Testis (tissue), 2 donors: ENCODE measurements at regions not wholly inside any gene's neighbourhood (a gene's known extent, or its start where the extent isn't known, plus 50 kb on each side); places are given as distances from the start of the nearest gene placed in this dataset.

ENCODE experiments used
- DNase-seq: peaks from one replicate; pipeline ENCODE4 v3.0.0-alpha.2; 2019
- H3K27ac ChIP-seq, 2 donors: fragments of 200-600 bp; sonication (generic); one replicate each; pipeline ENCODE4 v1.5.1; 2019
- H3K27me3 ChIP-seq: fragments of 200-600 bp; sonication (generic); one replicate; pipeline ENCODE4 v1.5.1; 2019
- H3K36me3 ChIP-seq: fragments of 200-600 bp; sonication (generic); one replicate; pipeline ENCODE4 v1.5.1; 2017; ENCODE audit warnings: low read depth; ENCODE audit errors: missing control alignments
- H3K4me1 ChIP-seq: fragments of 200-600 bp; sonication (generic); one replicate; pipeline ENCODE4 v1.5.1; 2019
- H3K4me3 ChIP-seq, 2 donors: fragments of 200-600 bp; sonication (generic); one replicate each; pipeline ENCODE4 v1.5.1; 2017 to 2019
- H3K9me3 ChIP-seq: fragments of 200-600 bp; sonication (generic); one replicate; pipeline ENCODE4 v1.5.1; 2017
- POLR2A ChIP-seq: fragments of 450-650 bp; IDR thresholded peaks from one replicate; pipeline ENCODE4 v1.6.1; 2017; ENCODE audit warnings: antibody characterized with exemption, mild to moderate bottlenecking, moderate library complexity
- WGBS, 2 donors: methylation state at CpG; one replicate each; pipeline ENCODE4 v1.1.5; 2018; 5-methylcytosine and 5-hydroxymethylcytosine counted together
- intact Hi-C: fragments of 100-400 bp; cut with DNase I; formaldehyde crosslinking; loops from one replicate; pipeline ENCODE4 v1.15.1; 2023; ENCODE audit warnings: low total_unique reads
- TF ChIP-seq, protein P1 (sequence below), 3 experiments: fragments of 450-650 bp in 2 of 3; fragments of 200-600 bp in 1 of 3; sonication (generic) in 1 of 3; IDR thresholded peaks; one replicate each; pipeline ENCODE4 v1.5.1; 2016 to 2019; ENCODE audit warnings: antibody characterized with exemption in 3 of 3, mild to moderate bottlenecking in 2 of 3, moderate library complexity in 1 of 3

DNA sequence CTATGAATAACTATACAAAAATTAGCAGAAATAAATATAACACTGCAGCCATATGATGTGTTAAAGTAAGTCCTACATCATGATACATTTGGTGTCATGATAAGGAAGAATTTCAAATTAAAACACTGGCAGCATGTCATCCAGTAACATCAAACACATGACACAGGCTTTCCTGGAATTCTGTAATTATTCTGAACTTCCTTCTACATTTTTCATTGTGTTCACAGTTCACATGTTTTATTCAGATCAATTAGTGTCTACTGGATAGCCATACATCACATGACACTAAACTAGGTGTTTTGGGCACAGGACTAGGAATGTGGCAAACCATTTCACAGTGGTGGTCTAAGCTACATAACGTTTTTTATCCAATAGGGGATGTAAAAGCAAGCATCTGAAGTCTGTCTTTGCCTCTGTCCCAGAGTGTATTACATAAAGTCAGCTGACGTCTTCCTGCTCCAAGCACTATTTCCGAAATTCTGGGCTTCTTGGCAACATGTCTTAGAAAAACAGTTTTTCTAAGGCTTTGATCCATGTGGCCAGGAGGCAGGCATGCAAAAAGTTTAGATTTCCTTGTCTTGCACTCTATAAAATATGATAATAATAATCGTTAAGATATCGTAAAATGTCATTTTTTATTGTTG, 707.9 kb downstream of the CENPC start:
- H3K9me3 ChIP-seq = no peaks in the 10 kb centered on the region
- TF ChIP-seq POLR2A = no peak
- TF ChIP-seq, protein P1, sequence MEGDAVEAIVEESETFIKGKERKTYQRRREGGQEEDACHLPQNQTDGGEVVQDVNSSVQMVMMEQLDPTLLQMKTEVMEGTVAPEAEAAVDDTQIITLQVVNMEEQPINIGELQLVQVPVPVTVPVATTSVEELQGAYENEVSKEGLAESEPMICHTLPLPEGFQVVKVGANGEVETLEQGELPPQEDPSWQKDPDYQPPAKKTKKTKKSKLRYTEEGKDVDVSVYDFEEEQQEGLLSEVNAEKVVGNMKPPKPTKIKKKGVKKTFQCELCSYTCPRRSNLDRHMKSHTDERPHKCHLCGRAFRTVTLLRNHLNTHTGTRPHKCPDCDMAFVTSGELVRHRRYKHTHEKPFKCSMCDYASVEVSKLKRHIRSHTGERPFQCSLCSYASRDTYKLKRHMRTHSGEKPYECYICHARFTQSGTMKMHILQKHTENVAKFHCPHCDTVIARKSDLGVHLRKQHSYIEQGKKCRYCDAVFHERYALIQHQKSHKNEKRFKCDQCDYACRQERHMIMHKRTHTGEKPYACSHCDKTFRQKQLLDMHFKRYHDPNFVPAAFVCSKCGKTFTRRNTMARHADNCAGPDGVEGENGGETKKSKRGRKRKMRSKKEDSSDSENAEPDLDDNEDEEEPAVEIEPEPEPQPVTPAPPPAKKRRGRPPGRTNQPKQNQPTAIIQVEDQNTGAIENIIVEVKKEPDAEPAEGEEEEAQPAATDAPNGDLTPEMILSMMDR (IDR thresholded peaks at IDR 0.05) = no peak
- no peak overlapping the region for H3K27ac ChIP-seq
- WGBS, 2 donors = 53 to 58% methylated on average over 5 of the region's 5 CpGs
- H3K4me3 ChIP-seq = no peak overlapping the region
- no peaks in the 10 kb centered on the region for H3K36me3 ChIP-seq
- intact Hi-C loops = no loop called here
- H3K27me3 ChIP-seq = no peaks in the 10 kb centered on the region
- DNase-seq = no peak
- no peaks in the 10 kb centered on the region for H3K4me1 ChIP-seq

DNA sequence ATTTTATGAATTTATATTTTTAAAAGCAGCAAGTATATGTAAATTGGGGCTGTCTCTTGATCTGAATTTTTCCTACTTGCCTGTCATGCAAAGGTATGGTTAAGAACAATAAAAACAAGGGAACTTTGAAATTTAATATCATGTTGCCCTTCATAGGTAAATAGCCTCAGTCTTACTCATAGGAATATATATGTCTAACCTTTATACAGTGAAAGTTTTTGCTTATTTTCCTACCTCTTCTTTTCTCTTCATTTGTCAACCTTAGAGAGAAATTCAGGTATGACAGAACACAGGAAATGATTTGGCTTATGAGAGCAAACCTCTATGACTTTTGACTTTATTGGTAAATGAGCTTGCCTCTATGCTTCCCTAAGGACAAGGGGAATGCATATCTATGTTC, 716.0 kb downstream of the CENPC start:
- intact Hi-C loops = no loop called here
- Histone ChIP-seq H3K27me3 (no peaks in the 10 kb centered on the region), H3K4me3 (no peak overlapping the region), H3K4me1 (no peaks in the 10 kb centered on the region), H3K36me3 (no peaks in the 10 kb centered on the region), H3K27ac (no peak overlapping the region), H3K9me3 (no peaks in the 10 kb centered on the region)
- TF ChIP-seq, protein P1 (IDR thresholded peaks at IDR 0.05) = no peak
- TF ChIP-seq POLR2A = no peak
- no peak for DNase-seq

DNA sequence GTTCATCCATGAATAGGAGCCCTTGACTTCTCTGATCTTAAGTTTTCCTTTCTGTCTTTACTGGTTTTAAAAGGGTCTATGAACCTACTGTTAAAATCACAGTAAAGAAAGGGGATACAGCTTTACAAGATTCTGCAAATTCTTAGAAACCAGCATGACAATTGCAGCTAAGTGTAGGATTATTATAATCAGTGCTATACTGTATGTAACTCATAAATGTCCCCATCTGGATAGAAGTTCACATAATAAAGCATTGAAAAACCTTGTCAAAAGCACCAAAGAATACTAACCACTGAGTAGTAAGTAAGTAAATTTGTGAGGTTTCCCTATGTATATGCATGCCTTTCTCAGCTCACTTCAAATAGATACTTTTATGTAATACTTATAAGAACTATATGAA, 724.6 kb downstream of the CENPC start:
- intact Hi-C loops = no loop called here
- no peak overlapping the region for H3K27ac ChIP-seq
- H3K4me3 ChIP-seq = no peak overlapping the region
- H3K36me3 ChIP-seq = no peaks in the 10 kb centered on the region
- TF ChIP-seq, protein P1 (IDR thresholded peaks at IDR 0.05) = no peak
- TF ChIP-seq POLR2A = no peak
- H3K4me1 ChIP-seq = no peaks in the 10 kb centered on the region
- H3K27me3 ChIP-seq = no peaks in the 10 kb centered on the region
- no peak for DNase-seq
- H3K9me3 ChIP-seq = no peaks in the 10 kb centered on the region

DNA sequence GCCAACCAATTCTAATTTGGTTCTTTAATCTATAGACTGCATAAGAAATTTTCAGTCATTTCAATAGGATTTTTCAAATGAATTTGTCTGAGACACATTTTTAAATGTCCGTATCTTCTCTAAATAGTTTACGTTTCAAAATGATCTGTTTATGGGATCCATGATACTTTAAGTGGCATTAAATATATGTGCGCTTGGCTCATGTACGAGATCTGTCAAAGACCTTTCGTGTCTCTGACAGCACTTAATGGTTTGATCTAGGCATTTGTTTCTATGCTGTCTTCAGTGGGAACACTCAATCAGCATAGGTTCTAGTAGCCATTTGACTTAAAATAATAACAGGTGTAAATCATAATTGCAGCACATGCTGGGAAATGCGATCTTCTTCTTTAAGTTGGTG, 731.0 kb downstream of the CENPC start:
- Histone ChIP-seq H3K4me1 (no peaks in the 10 kb centered on the region), H3K27me3 (no peaks in the 10 kb centered on the region), H3K36me3 (no peaks in the 10 kb centered on the region), H3K9me3 (no peaks in the 10 kb centered on the region), H3K27ac (no peak overlapping the region), H3K4me3 (no peak overlapping the region)
- intact Hi-C loops = no loop called here
- no peak for DNase-seq
- WGBS, 2 donors = 77 to 86% methylated on average over 6 of the region's 6 CpGs
- TF ChIP-seq POLR2A = no peak
- TF ChIP-seq, protein P1 (IDR thresholded peaks at IDR 0.05) = no peak

DNA sequence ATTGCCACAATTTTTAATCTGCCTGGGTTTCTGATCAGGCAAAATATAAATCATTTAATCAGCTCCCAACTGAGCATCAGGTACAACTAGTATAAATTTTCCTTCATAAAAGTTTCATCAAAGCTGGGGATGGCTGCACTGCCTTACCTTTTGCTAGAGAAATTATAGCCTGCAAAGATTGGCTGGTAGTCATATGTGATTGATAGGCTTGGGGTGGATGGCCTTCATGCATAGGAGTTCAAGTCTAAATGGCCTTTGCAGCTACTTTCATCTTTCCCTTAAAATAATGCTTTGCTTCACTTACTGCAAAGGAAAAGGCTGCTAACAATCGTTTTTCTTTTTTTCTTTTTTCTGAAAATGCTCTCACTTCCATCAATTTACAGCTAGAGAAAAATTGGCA, 739.7 kb downstream of the CENPC start:
- TF ChIP-seq, protein P1 (IDR thresholded peaks at IDR 0.05) = no peak
- no peak for TF ChIP-seq POLR2A
- Histone ChIP-seq H3K4me1 (no peaks in the 10 kb centered on the region), H3K4me3 (no peak overlapping the region), H3K27me3 (no peaks in the 10 kb centered on the region), H3K36me3 (no peaks in the 10 kb centered on the region), H3K27ac (no peak overlapping the region), H3K9me3 (no peaks in the 10 kb centered on the region)
- WGBS, 2 donors = 23 to 32% methylated on average over 1 of the region's 1 CpG
- intact Hi-C loops = no loop called here
- no peak for DNase-seq
